Osteocyte (in vitro differentiated cells): ENCODE measurements at regions not wholly inside any gene's neighbourhood (a gene's known extent, or its start where the extent isn't known, plus 50 kb on each side); places are given as distances from the start of the nearest gene placed in this dataset.

Source experiments
- DNase-seq: peaks from one replicate; pipeline ENCODE4 v3.0.0; 2021; ENCODE audit warnings: mixed read lengths; ENCODE audit not compliant: unreplicated experiment; ENCODE audit errors: extremely low spot score
- H3K27ac Mint-ChIP-seq: one replicate; pipeline ENCODE4 v1.8.0; 2021; ENCODE audit warnings: mild to moderate bottlenecking, mixed read lengths; ENCODE audit not compliant: unreplicated experiment
- H3K27me3 Mint-ChIP-seq: one replicate; pipeline ENCODE4 v1.8.0; 2021; ENCODE audit warnings: mixed read lengths; ENCODE audit not compliant: unreplicated experiment
- H3K36me3 Mint-ChIP-seq: one replicate; pipeline ENCODE4 v1.8.0; 2021; ENCODE audit warnings: mixed read lengths; ENCODE audit not compliant: unreplicated experiment
- H3K4me1 Mint-ChIP-seq: one replicate; pipeline ENCODE4 v1.8.0; 2021; ENCODE audit warnings: mixed read lengths; ENCODE audit not compliant: unreplicated experiment
- H3K4me3 Mint-ChIP-seq: one replicate; pipeline ENCODE4 v1.8.0; 2021; ENCODE audit warnings: mild to moderate bottlenecking, moderate library complexity, mixed read lengths; ENCODE audit not compliant: unreplicated experiment
- H3K9me3 Mint-ChIP-seq: one replicate; pipeline ENCODE4 v1.8.0; 2021; ENCODE audit warnings: mixed read lengths; ENCODE audit not compliant: unreplicated experiment
- TF ChIP-seq, protein P1 (sequence below): fragments of 200-600 bp; sonication (generic); IDR thresholded peaks from 2 replicates; pipeline ENCODE4 v1.5.0; 2021; ENCODE audit warnings: antibody characterized with exemption, mild to moderate bottlenecking, moderate library complexity

DNA sequence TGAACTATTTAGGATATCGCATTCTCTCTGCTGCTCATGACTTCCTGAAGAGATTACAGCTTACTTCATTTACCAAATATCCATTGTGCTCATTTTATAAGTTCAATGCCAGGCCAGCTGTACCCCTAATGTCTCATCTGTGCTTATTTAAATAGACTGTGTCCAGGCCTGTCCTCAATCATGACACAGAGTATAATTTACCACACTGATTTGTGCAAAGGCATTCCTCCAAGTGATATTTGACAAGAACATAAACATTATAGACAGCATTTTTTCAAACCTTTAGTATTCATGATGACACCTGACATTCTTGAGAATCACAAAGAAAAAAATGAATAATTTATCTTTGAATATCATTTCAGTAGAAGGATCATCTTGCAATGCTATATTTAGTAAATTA, 260.1 kb upstream of the SEMA3D start:
- H3K27ac Mint-ChIP-seq: no peak overlapping the region
- H3K36me3 Mint-ChIP-seq: no peaks in the 10 kb centered on the region
- no peak for DNase-seq
- no peaks in the 10 kb centered on the region for H3K9me3 Mint-ChIP-seq
- H3K4me1 Mint-ChIP-seq: no peaks in the 10 kb centered on the region
- H3K27me3 Mint-ChIP-seq: no peaks in the 10 kb centered on the region
- no peak overlapping the region for H3K4me3 Mint-ChIP-seq
- TF ChIP-seq, protein P1, sequence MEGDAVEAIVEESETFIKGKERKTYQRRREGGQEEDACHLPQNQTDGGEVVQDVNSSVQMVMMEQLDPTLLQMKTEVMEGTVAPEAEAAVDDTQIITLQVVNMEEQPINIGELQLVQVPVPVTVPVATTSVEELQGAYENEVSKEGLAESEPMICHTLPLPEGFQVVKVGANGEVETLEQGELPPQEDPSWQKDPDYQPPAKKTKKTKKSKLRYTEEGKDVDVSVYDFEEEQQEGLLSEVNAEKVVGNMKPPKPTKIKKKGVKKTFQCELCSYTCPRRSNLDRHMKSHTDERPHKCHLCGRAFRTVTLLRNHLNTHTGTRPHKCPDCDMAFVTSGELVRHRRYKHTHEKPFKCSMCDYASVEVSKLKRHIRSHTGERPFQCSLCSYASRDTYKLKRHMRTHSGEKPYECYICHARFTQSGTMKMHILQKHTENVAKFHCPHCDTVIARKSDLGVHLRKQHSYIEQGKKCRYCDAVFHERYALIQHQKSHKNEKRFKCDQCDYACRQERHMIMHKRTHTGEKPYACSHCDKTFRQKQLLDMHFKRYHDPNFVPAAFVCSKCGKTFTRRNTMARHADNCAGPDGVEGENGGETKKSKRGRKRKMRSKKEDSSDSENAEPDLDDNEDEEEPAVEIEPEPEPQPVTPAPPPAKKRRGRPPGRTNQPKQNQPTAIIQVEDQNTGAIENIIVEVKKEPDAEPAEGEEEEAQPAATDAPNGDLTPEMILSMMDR: no peak

DNA sequence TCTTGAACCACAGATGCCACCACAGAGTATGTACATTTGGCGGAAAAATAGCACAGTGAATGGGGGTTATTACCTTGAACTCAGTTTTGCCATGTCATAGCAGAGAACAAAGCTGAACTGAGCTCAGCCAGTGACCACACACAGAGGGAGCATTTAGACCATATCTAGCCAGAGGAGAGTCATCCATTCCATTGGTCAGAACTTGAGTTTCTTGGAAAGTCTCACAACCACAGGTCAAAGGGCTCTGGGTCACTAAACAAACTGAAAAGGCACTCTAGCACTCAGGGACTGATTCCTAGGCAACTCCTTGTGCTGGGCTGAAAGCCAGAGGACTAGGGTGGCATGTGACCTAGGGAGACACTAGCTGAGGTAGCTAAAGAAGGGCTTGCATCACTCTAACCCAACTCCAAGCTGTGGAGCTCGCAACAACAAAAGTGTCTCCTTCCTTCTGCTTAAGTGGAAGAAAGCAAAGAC, 239.7 kb upstream of the SEMA3D start:
- TF ChIP-seq, protein P1: no peak
- no peak overlapping the region for H3K27ac Mint-ChIP-seq
- DNase-seq: no peak
- no peaks in the 10 kb centered on the region for H3K27me3 Mint-ChIP-seq
- H3K4me3 Mint-ChIP-seq: no peak overlapping the region
- H3K9me3 Mint-ChIP-seq: peaks cover 20% of the 10 kb centered on the region
- no peaks in the 10 kb centered on the region for H3K36me3 Mint-ChIP-seq
- no peaks in the 10 kb centered on the region for H3K4me1 Mint-ChIP-seq

DNA sequence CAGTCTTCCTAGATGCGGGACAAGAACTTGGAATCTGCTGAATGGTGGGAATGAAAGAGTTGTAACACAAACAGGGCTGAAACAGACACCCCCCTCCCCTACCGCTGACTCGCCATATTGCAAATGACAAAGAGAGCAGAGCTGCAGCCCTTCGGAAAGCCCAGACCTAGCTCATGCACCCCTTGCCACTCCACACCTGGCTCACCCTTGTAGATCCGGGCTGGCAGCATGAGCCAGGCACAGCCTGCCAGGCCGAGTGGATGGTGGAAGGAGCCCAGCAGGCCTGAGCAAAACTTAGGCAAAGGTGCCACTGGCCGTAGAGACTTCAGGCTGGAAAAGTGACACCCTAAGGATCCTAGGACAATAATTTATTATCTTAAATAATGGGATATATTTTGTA, 237.4 kb upstream of the SEMA3D start:
- Mint-ChIP-seq H3K9me3 (peaks cover 8% of the 10 kb centered on the region), H3K36me3 (no peaks in the 10 kb centered on the region), H3K27me3 (no peaks in the 10 kb centered on the region), H3K4me3 (no peak overlapping the region), H3K27ac (no peak overlapping the region), H3K4me1 (no peaks in the 10 kb centered on the region)
- TF ChIP-seq, protein P1: no peak
- no peak for DNase-seq

DNA sequence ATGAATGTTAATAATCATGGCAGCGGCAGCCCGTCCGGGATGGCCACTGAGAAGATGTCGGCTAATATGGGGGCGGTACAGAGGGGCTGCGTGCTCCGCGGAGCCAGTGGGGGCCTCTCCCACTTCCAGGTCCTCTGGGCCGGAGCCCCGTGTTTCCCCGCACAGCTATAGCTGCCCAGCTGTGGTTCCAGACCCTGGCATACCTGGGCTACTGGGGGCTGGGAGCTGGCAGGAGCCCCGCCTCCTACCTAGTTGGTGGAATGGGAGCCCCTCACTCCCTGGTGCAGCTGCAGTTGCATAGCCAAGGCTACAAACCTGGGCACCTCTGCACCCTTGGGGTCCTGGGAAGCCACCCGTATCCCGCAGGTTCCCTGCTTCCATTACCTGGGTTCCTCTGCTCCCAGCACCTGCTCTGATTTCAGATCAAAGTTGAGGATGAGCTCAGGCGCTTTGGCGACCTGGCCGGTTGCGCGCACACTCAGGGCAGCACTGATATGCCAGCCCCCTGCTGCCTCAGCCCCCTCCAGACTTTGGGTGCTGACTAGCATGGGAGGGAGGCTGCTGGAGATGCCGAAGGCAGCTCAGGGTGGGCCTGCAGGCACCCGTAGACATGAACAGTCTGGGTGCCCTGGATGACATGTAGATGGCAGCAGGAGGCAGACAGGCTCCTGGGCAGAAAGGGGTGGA, 236.5 kb upstream of the SEMA3D start:
- H3K4me3 Mint-ChIP-seq: no peak overlapping the region
- peak; percentile 78 for DNase-seq
- no peaks in the 10 kb centered on the region for H3K4me1 Mint-ChIP-seq
- peaks cover 2% of the 10 kb centered on the region for H3K9me3 Mint-ChIP-seq
- H3K27ac Mint-ChIP-seq: no peak overlapping the region
- TF ChIP-seq, protein P1: no peak
- no peaks in the 10 kb centered on the region for H3K36me3 Mint-ChIP-seq
- no peaks in the 10 kb centered on the region for H3K27me3 Mint-ChIP-seq

DNA sequence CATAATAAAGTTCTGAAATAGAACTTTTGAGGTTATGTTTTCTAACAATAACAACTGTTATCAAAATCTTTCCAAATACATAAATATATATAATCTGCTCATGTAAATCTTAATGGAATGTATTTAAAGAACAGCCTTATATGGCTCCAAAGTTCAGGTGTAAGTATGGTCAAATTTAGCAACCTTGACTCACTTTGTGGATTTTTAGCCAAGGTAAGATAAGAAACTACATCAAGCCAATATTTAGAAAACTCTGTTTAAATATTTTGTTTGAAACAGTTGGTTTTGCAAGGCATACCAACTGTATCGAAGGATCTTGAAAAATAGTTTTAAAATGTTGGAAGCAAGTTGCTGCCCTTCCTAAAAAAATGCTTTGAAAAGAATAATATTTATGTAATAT, 228.9 kb upstream of the SEMA3D start:
- H3K36me3 Mint-ChIP-seq: no peaks in the 10 kb centered on the region
- DNase-seq: no peak
- no peak overlapping the region for H3K27ac Mint-ChIP-seq
- TF ChIP-seq, protein P1: no peak
- H3K9me3 Mint-ChIP-seq: no peaks in the 10 kb centered on the region
- H3K4me1 Mint-ChIP-seq: peaks cover 17% of the 10 kb centered on the region
- H3K27me3 Mint-ChIP-seq: no peaks in the 10 kb centered on the region
- H3K4me3 Mint-ChIP-seq: no peak overlapping the region
